Upper lobe of left lung (tissue), 4 donors: ENCODE measurements at regions not wholly inside any gene's neighbourhood (a gene's known extent, or its start where the extent isn't known, plus 50 kb on each side); places are given as distances from the start of the nearest gene placed in this dataset.
"Not testable (repeated sequence)": the region's sequence is repeated elsewhere in the genome, so short reads cannot be mapped to it uniquely, and the experiment has no call there.

Experiments used
- CTCF ChIP-seq, 6 experiments: fragments of 450-650 bp in 4 of 6; fragments of 200-600 bp in 2 of 6; sonication (generic) in 2 of 6; IDR thresholded peaks; one replicate each; pipeline ENCODE4 v1.5.1; 2016 to 2019; ENCODE audit warnings: antibody characterized with exemption in 6 of 6
- EP300 ChIP-seq, 4 donors: sonication (generic); formaldehyde crosslinking; IDR thresholded peaks; one replicate each; pipeline ENCODE4 v1.5.1; 2017; ENCODE audit warnings: antibody characterized with exemption in 4 of 4, control low read depth in 2 of 4
- POLR2A ChIP-seq, 4 donors: fragments of 450-650 bp; IDR thresholded peaks; one replicate each; pipeline ENCODE4 v1.5.1; 2016 to 2017; ENCODE audit warnings: antibody characterized with exemption in 4 of 4, mild to moderate bottlenecking in 2 of 4
- POLR2AphosphoS5 ChIP-seq, 2 donors: sonication (generic); formaldehyde crosslinking; IDR thresholded peaks; one replicate each; pipeline ENCODE4 v1.5.1; 2017; ENCODE audit warnings: antibody characterized with exemption in 2 of 2

GRCh38 chr22:11302904-11303303 lies 4225.1 kb upstream of the OR11H1 start:
- TF ChIP-seq CTCF, POLR2A, POLR2AphosphoS5, EP300 (IDR thresholded peaks at IDR 0.05): not testable (repeated sequence)
